CD14-positive monocyte (primary cell): ENCODE measurements at regions not wholly inside any gene's neighbourhood (a gene's known extent, or its start where the extent isn't known, plus 50 kb on each side); places are given as distances from the start of the nearest gene placed in this dataset.

Experiments
- DNase-seq, 3 donors: peaks; one replicate each; pipeline ENCODE4 v3.0.0-alpha.2; 2011 to 2022
- H2AFZ ChIP-seq: 2 replicates; pipeline ENCODE4 v1.6.0; 2012; ENCODE audit warnings: mild to moderate bottlenecking, low read depth, low read length, inconsistent platforms; ENCODE audit not compliant: insufficient read depth, poor library complexity, severe bottlenecking
- H3K27ac ChIP-seq, 2 donors: 1 replicate in 1 of 2; 2 replicates in 1 of 2; pipeline ENCODE4 v1.5.1; 2012 to 2013; ENCODE audit warnings: low read length in 2 of 2, control low read depth in 1 of 2, inconsistent platforms in 1 of 2, low read depth in 1 of 2, mild to moderate bottlenecking in 1 of 2
- H3K27me3 ChIP-seq, 2 donors: one replicate each; pipeline versions ENCODE4 v1.6.0 to v1.6.1; 2011 to 2013; ENCODE audit warnings: low read length in 2 of 2; ENCODE audit not compliant: control insufficient read depth in 2 of 2, insufficient read depth in 2 of 2
- H3K36me3 ChIP-seq, 2 donors: replicated peaks in 1 of 2; 1 replicate in 1 of 2; 2 replicates in 1 of 2; pipeline versions ENCODE4 v1.5.1 to v1.6.1; 2012 to 2013; ENCODE audit warnings: low read length in 2 of 2, control low read depth in 1 of 2, inconsistent platforms in 1 of 2, mild to moderate bottlenecking in 1 of 2; ENCODE audit not compliant: insufficient read depth in 2 of 2, control insufficient read depth in 1 of 2
- H3K4me1 ChIP-seq, 2 donors: 1 replicate in 1 of 2; 2 replicates in 1 of 2; pipeline versions ENCODE4 v1.5.1 to v1.6.1; 2012 to 2013; ENCODE audit warnings: low read length in 2 of 2, control low read depth in 1 of 2, inconsistent platforms in 1 of 2, mild to moderate bottlenecking in 1 of 2, moderate library complexity in 1 of 2; ENCODE audit not compliant: insufficient read depth in 2 of 2, control insufficient read depth in 1 of 2
- H3K4me2 ChIP-seq: replicated peaks from 2 replicates; pipeline ENCODE3; 2012; ENCODE audit warnings: low read length, moderate library complexity, mild to moderate bottlenecking; ENCODE audit not compliant: poor library complexity, severe bottlenecking; ENCODE audit errors: extremely low read depth
- H3K4me3 ChIP-seq, 3 experiments: fragments of 200-600 bp in 1 of 3; sonication (generic) in 1 of 3; replicated peaks in 1 of 3; 1 replicate in 2 of 3; 2 replicates in 1 of 3; pipeline ENCODE4 v1.5.1; 2011 to 2013; ENCODE audit warnings: low read length in 3 of 3, mild to moderate bottlenecking in 3 of 3, control low read depth in 2 of 3, low read depth in 2 of 3, inconsistent platforms in 1 of 3, moderate library complexity in 1 of 3
- H3K79me2 ChIP-seq: 2 replicates; pipeline ENCODE4 v1.6.0; 2012; ENCODE audit warnings: mild to moderate bottlenecking, control low read depth, inconsistent platforms, low read length, moderate library complexity; ENCODE audit not compliant: insufficient read depth
- H3K9ac ChIP-seq: 2 replicates; pipeline ENCODE4 v1.6.0; 2017; ENCODE audit warnings: low read length, mild to moderate bottlenecking; ENCODE audit not compliant: insufficient read depth, poor library complexity, severe bottlenecking
- H3K9me3 ChIP-seq, 2 donors: replicated peaks in 1 of 2; 1 replicate in 1 of 2; 2 replicates in 1 of 2; pipeline versions ENCODE4 v1.5.1 to v1.6.1; 2012 to 2013; ENCODE audit warnings: low read length in 2 of 2, control low read depth in 1 of 2; ENCODE audit not compliant: control insufficient read depth in 1 of 2, insufficient read depth in 1 of 2
- H4K20me1 ChIP-seq: 2 replicates; pipeline ENCODE4 v1.6.0; 2012; ENCODE audit warnings: mild to moderate bottlenecking, low read length, control low read depth, moderate library complexity; ENCODE audit not compliant: insufficient read depth
- H3K27ac Mint-ChIP-seq, 7 donors: one replicate each; pipeline ENCODE4 v1.8.0; 2020; ENCODE audit warnings: mild to moderate bottlenecking in 7 of 7, mixed read lengths in 7 of 7, moderate library complexity in 6 of 7, inconsistent platforms in 2 of 7
- H3K27me3 Mint-ChIP-seq, 3 donors: one replicate each; pipeline ENCODE4 v1.8.0; 2021 to 2022; ENCODE audit warnings: low read depth in 3 of 3, mild to moderate bottlenecking in 3 of 3, mixed read lengths in 3 of 3, moderate library complexity in 3 of 3, inconsistent platforms in 1 of 3
- H3K36me3 Mint-ChIP-seq, 2 donors: one replicate each; pipeline ENCODE4 v1.8.0; 2020; ENCODE audit warnings: mixed read lengths in 2 of 2, inconsistent platforms in 1 of 2, mild to moderate bottlenecking in 1 of 2
- H3K4me1 Mint-ChIP-seq: one replicate; pipeline ENCODE4 v1.8.0; 2020; ENCODE audit warnings: mild to moderate bottlenecking, mixed read lengths
- H3K4me3 Mint-ChIP-seq, 2 donors: one replicate each; pipeline ENCODE4 v1.8.0; 2020; ENCODE audit warnings: mild to moderate bottlenecking in 2 of 2, mixed read lengths in 2 of 2, moderate library complexity in 1 of 2
- H3K9me3 Mint-ChIP-seq, 7 donors: one replicate each; pipeline ENCODE4 v1.8.0; 2020 to 2022; ENCODE audit warnings: mixed read lengths in 7 of 7, mild to moderate bottlenecking in 6 of 7, moderate library complexity in 6 of 7, inconsistent platforms in 2 of 7
- CTCF ChIP-seq: fragments of 200-600 bp; IDR thresholded peaks from one replicate; pipeline ENCODE4 v1.8.0; 2022; ENCODE audit warnings: antibody characterized with exemption, mild to moderate bottlenecking
- WGBS: methylation state at CpG from one replicate; pipeline ENCODE4 v1.1.5; 2013; ENCODE audit warnings: missing lambda C conversion rate; ENCODE audit not compliant: insufficient coverage; 5-methylcytosine and 5-hydroxymethylcytosine counted together
- intact Hi-C, 2 donors: fragments of 100-400 bp; cut with micrococcal nuclease; formaldehyde crosslinking; loops; one replicate each; pipeline versions ENCODE4 v1.15.0 to v1.15.1; 2023

GRCh38 chr3:177251755-177252154 lies 54.5 kb upstream of the TBL1XR1 start:
- Histone ChIP-seq H4K20me1 (no peaks in the 10 kb centered on the region), H3K4me1 (peaks cover 13 to 17% of the 10 kb centered on the region in 2 donors), H3K4me3 (no peak overlapping the region), H3K9me3 (no peaks in the 10 kb centered on the region), H3K4me2 (no peak overlapping the region), H3K79me2 (no peaks in the 10 kb centered on the region), H2AFZ (no peak overlapping the region), H3K27me3 (no peaks in the 10 kb centered on the region), H3K9ac (no peak overlapping the region), H3K36me3 (no peaks in the 10 kb centered on the region), H3K27ac (peak overlapping the region in 1 of 2 donors; percentile 15)
- intact Hi-C loops: loop anchor here in 1 of 2 donors (5.0 to 10.0 kb wide), 2 partner anchors 57 to 106 kb away; partner anchors contain the start of gene TBL1XR1
- Mint-ChIP-seq H3K4me1 (peaks cover 19% of the 10 kb centered on the region), H3K9me3 (peaks cover 0 to 6% (median 0%) of the 10 kb centered on the region in 7 donors), H3K4me3 (peak overlapping the region in 1 of 2 donors; percentile 58), H3K27ac (peak overlapping the region in 6 of 7 donors; percentile 56 to 70 (median 64)), H3K27me3 (peaks cover 0 to 3% (median 0%) of the 10 kb centered on the region in 3 donors), H3K36me3 (no peaks in the 10 kb centered on the region)
- TF ChIP-seq CTCF: no peak
- 0% methylated on average over 1 of the region's 4 CpGs for whole genome bisulfite sequencing
- DNase-seq: peak; percentile 60 to 82 (median 76)

- peaks cover 1 to 3% of the 10 kb centered on the region in 2 donors for H3K4me1 ChIP-seq
- no peak overlapping the region for H3K27ac ChIP-seq
- no peak overlapping the region for H3K4me2 ChIP-seq
- no peak overlapping the region for H3K9ac ChIP-seq
- no peaks in the 10 kb centered on the region for H4K20me1 ChIP-seq
- peak overlapping the region; percentile 37 for H2AFZ ChIP-seq
- H3K4me3 ChIP-seq: no peak overlapping the region
- no peak overlapping the region for H3K4me3 Mint-ChIP-seq
- H3K79me2 ChIP-seq: no peaks in the 10 kb centered on the region
- intact Hi-C loops: loop anchor here in 1 of 2 donors (10.0 kb wide), 1 partner anchor 62 kb away; the partner anchor contains the start of gene TBL1XR1
- H3K4me1 Mint-ChIP-seq: peaks cover 6% of the 10 kb centered on the region
- no peaks in the 10 kb centered on the region for H3K27me3 ChIP-seq
- no peaks in the 10 kb centered on the region for H3K9me3 ChIP-seq
- no CpG with 5 or more reads among the region's 1 CpG for WGBS
- DNase-seq: no peak
- H3K27me3 Mint-ChIP-seq: peaks cover 0 to 2% (median 0%) of the 10 kb centered on the region in 3 donors
- H3K36me3 ChIP-seq: no peaks in the 10 kb centered on the region
- H3K9me3 Mint-ChIP-seq: peaks cover 0 to under 1% (median 0%) of the 10 kb centered on the region in 7 donors
- TF ChIP-seq CTCF: no peak
- H3K27ac Mint-ChIP-seq: no peak overlapping the region
- H3K36me3 Mint-ChIP-seq: peaks cover 0 to 2% of the 10 kb centered on the region in 2 donors
Measured at GRCh38 chr3:177257006-177257405, 59.7 kb upstream of the TBL1XR1 start.
